Activated T-cell treated with anti-CD3 and anti-CD28 coated beads, Interleukin-2, amount 50 U/mL, for 72 hours (primary cell): ENCODE measurements at regions not wholly inside any gene's neighbourhood (a gene's known extent, or its start where the extent isn't known, plus 50 kb on each side); places are given as distances from the start of the nearest gene placed in this dataset.
"Not testable (repeated sequence)": the region's sequence is repeated elsewhere in the genome, so short reads cannot be mapped to it uniquely, and the experiment has no call there.

Experiments used
- ATAC-seq, 2 donors: fragments of 150-1000 bp; cut with Tn5 transposase; replicated peaks in 1 of 2; 2 replicates each; pipeline ENCODE4 v1.10.0; 2021; ENCODE audit warnings: moderate library complexity in 2 of 2, mild to moderate bottlenecking in 1 of 2
- DNase-seq, 2 donors: peaks; one replicate each; pipeline ENCODE4 v3.0.0; 2021 to 2022; ENCODE audit warnings: mixed read lengths in 1 of 2
- H3K27ac Mint-ChIP-seq: one replicate; pipeline ENCODE4 v1.8.0; 2022; ENCODE audit warnings: mild to moderate bottlenecking, moderate library complexity, mixed read lengths
- H3K27me3 Mint-ChIP-seq: one replicate; pipeline ENCODE4 v1.8.0; 2022; ENCODE audit warnings: low read depth, mixed read lengths
- H3K36me3 Mint-ChIP-seq, 2 donors: one replicate each; pipeline ENCODE4 v1.8.0; 2022; ENCODE audit warnings: mixed read lengths in 2 of 2, mild to moderate bottlenecking in 1 of 2; ENCODE audit not compliant: insufficient read depth in 2 of 2
- H3K4me1 Mint-ChIP-seq: one replicate; pipeline ENCODE4 v1.8.0; 2022; ENCODE audit warnings: low read depth, mixed read lengths
- H3K4me3 Mint-ChIP-seq, 2 donors: one replicate each; pipeline ENCODE4 v1.8.0; 2022; ENCODE audit warnings: mild to moderate bottlenecking in 2 of 2, mixed read lengths in 2 of 2, moderate library complexity in 2 of 2
- H3K9me3 Mint-ChIP-seq, 2 donors: one replicate each; pipeline ENCODE4 v1.8.0; 2022; ENCODE audit warnings: mixed read lengths in 2 of 2

- DNase-seq, result no peak
- Mint-ChIP-seq H3K4me3 (no peak overlapping the region), H3K4me1 (no peaks in the 10 kb centered on the region), H3K27ac (no peak overlapping the region), H3K27me3 (no peaks in the 10 kb centered on the region), H3K9me3 (peaks cover 3 to 5% of the 10 kb centered on the region in 2 donors), H3K36me3 (peaks cover 1 to 2% of the 10 kb centered on the region in 2 donors)
- ATAC-seq, result no peak
Measured at GRCh38 chr5:28703651-28704260, 1665.4 kb upstream of the CDH9 start.

- no peak overlapping the region for H3K27ac Mint-ChIP-seq
- H3K4me3 Mint-ChIP-seq, result no peak overlapping the region
- no peaks in the 10 kb centered on the region for H3K27me3 Mint-ChIP-seq
- peaks cover 0 to 3% of the 10 kb centered on the region in 2 donors for H3K9me3 Mint-ChIP-seq
- H3K36me3 Mint-ChIP-seq, result no peaks in the 10 kb centered on the region
- H3K4me1 Mint-ChIP-seq, result no peaks in the 10 kb centered on the region
- no peak for DNase-seq
- ATAC-seq, result no peak
Measured at GRCh38 chr5:28691526-28691925, 1653.1 kb upstream of the CDH9 start.

GRCh38 chr5:28685794-28686193, 1647.4 kb upstream of the CDH9 start:
- DNase-seq, result no peak
- H3K27me3 Mint-ChIP-seq, result no peaks in the 10 kb centered on the region
- no peak overlapping the region for H3K4me3 Mint-ChIP-seq
- no peak overlapping the region for H3K27ac Mint-ChIP-seq
- H3K4me1 Mint-ChIP-seq, result no peaks in the 10 kb centered on the region
- no peak for ATAC-seq
- peaks cover 0 to 3% of the 10 kb centered on the region in 2 donors for H3K36me3 Mint-ChIP-seq
- H3K9me3 Mint-ChIP-seq, result no peaks in the 10 kb centered on the region

- Mint-ChIP-seq H3K27ac (no peak overlapping the region), H3K4me3 (no peak overlapping the region), H3K36me3 (peaks cover 0 to 3% of the 10 kb centered on the region in 2 donors), H3K4me1 (no peaks in the 10 kb centered on the region), H3K27me3 (no peaks in the 10 kb centered on the region), H3K9me3 (peaks cover 0 to under 1% of the 10 kb centered on the region in 2 donors)
- DNase-seq (no peak), ATAC-seq (no peak)
Measured at GRCh38 chr5:28678899-28679298, 1640.5 kb upstream of the CDH9 start.

- DNase-seq (no peak), ATAC-seq (no peak)
- no peak overlapping the region for H3K27ac Mint-ChIP-seq
- H3K27me3 Mint-ChIP-seq, result no peaks in the 10 kb centered on the region
- H3K4me3 Mint-ChIP-seq, result no peak overlapping the region
- H3K9me3 Mint-ChIP-seq, result peaks cover 16 to 24% of the 10 kb centered on the region in 2 donors
- peaks cover 0 to 1% of the 10 kb centered on the region in 2 donors for H3K36me3 Mint-ChIP-seq
- H3K4me1 Mint-ChIP-seq, result no peaks in the 10 kb centered on the region
Measured at GRCh38 chr5:28666110-28666509, 1627.7 kb upstream of the CDH9 start.

- Mint-ChIP-seq H3K4me1 (no peaks in the 10 kb centered on the region), H3K27ac (no peak overlapping the region), H3K36me3 (no peaks in the 10 kb centered on the region), H3K27me3 (no peaks in the 10 kb centered on the region), H3K9me3 (peaks cover 2 to 3% of the 10 kb centered on the region in 2 donors), H3K4me3 (no peak overlapping the region)
- ATAC-seq (no peak), DNase-seq (no peak)
Measured at GRCh38 chr5:28648108-28648507, 1609.7 kb upstream of the CDH9 start.

- Mint-ChIP-seq H3K27me3 (no peaks in the 10 kb centered on the region), H3K27ac (no peak overlapping the region), H3K4me1 (no peaks in the 10 kb centered on the region), H3K36me3 (peaks cover 0 to 1% of the 10 kb centered on the region in 2 donors), H3K9me3 (peaks cover 1 to 5% of the 10 kb centered on the region in 2 donors), H3K4me3 (no peak overlapping the region)
- ATAC-seq, result no peak
- no peak for DNase-seq
Measured at GRCh38 chr5:28632607-28633006, 1594.2 kb upstream of the CDH9 start.

- no peak overlapping the region for H3K4me3 Mint-ChIP-seq
- H3K9me3 Mint-ChIP-seq, result peaks cover 1 to 10% of the 10 kb centered on the region in 2 donors
- H3K36me3 Mint-ChIP-seq, result peaks cover 0 to 2% of the 10 kb centered on the region in 2 donors
- no peak for DNase-seq
- no peak overlapping the region for H3K27ac Mint-ChIP-seq
- H3K27me3 Mint-ChIP-seq, result no peaks in the 10 kb centered on the region
- H3K4me1 Mint-ChIP-seq, result no peaks in the 10 kb centered on the region
- no peak for ATAC-seq
Measured at GRCh38 chr5:28603869-28604268, 1565.5 kb upstream of the CDH9 start.

GRCh38 chr5:28602429-28602828, 1564.0 kb upstream of the CDH9 start:
- Mint-ChIP-seq H3K27me3 (no peaks in the 10 kb centered on the region), H3K4me1 (no peaks in the 10 kb centered on the region), H3K4me3 (no peak overlapping the region), H3K36me3 (peaks cover 0 to 2% of the 10 kb centered on the region in 2 donors), H3K9me3 (peaks cover 1 to 8% of the 10 kb centered on the region in 2 donors), H3K27ac (no peak overlapping the region)
- DNase-seq (no peak), ATAC-seq (no peak)

GRCh38 chr5:28596707-28597106, 1558.3 kb upstream of the CDH9 start:
- not testable (repeated sequence) for H3K36me3 Mint-ChIP-seq, H3K9me3 Mint-ChIP-seq, H3K27me3 Mint-ChIP-seq, ATAC-seq, DNase-seq, H3K27ac Mint-ChIP-seq, H3K4me1 Mint-ChIP-seq, H3K4me3 Mint-ChIP-seq

- Mint-ChIP-seq H3K4me1 (no peaks in the 10 kb centered on the region), H3K36me3 (peaks cover 3 to 6% of the 10 kb centered on the region in 2 donors), H3K9me3 (peaks cover 25 to 36% of the 10 kb centered on the region in 2 donors)
Measured at GRCh38 chr5:28580616-28581015, 1542.2 kb upstream of the CDH9 start.

GRCh38 chr5:28576022-28576421, 1537.6 kb upstream of the CDH9 start:
- H3K4me3 Mint-ChIP-seq, result no peak overlapping the region
- no peaks in the 10 kb centered on the region for H3K27me3 Mint-ChIP-seq
- H3K27ac Mint-ChIP-seq, result no peak overlapping the region
- H3K4me1 Mint-ChIP-seq, result no peaks in the 10 kb centered on the region
- peaks cover 3 to 7% of the 10 kb centered on the region in 2 donors for H3K36me3 Mint-ChIP-seq
- DNase-seq (no peak), ATAC-seq (no peak)
- peaks cover 18 to 29% of the 10 kb centered on the region in 2 donors for H3K9me3 Mint-ChIP-seq

More at GRCh38 chr5:28580616-28581015, 1542.2 kb upstream of the CDH9 start:
- Mint-ChIP-seq H3K27me3 (no peaks in the 10 kb centered on the region), H3K4me3 (no peak overlapping the region), H3K27ac (no peak overlapping the region)
- no peak for ATAC-seq
- DNase-seq, result no peak

- DNase-seq (no peak), ATAC-seq (no peak)
- Mint-ChIP-seq H3K9me3 (peaks cover 16 to 25% of the 10 kb centered on the region in 2 donors), H3K27me3 (no peaks in the 10 kb centered on the region), H3K4me1 (no peaks in the 10 kb centered on the region), H3K27ac (no peak overlapping the region), H3K4me3 (no peak overlapping the region), H3K36me3 (peaks cover 3 to 7% of the 10 kb centered on the region in 2 donors)
Measured at GRCh38 chr5:28575368-28575767, 1537.0 kb upstream of the CDH9 start.

GRCh38 chr5:28574606-28575005, 1536.2 kb upstream of the CDH9 start:
- ATAC-seq (no peak), DNase-seq (no peak)
- no peaks in the 10 kb centered on the region for H3K27me3 Mint-ChIP-seq
- peaks cover 12 to 25% of the 10 kb centered on the region in 2 donors for H3K9me3 Mint-ChIP-seq
- H3K4me3 Mint-ChIP-seq, result no peak overlapping the region
- H3K36me3 Mint-ChIP-seq, result peaks cover 3 to 7% of the 10 kb centered on the region in 2 donors
- H3K4me1 Mint-ChIP-seq, result no peaks in the 10 kb centered on the region
- no peak overlapping the region for H3K27ac Mint-ChIP-seq
